LoVo (cell line): ENCODE measurements at regions not wholly inside any gene's neighbourhood (a gene's known extent, or its start where the extent isn't known, plus 50 kb on each side); places are given as distances from the start of the nearest gene placed in this dataset.

Source experiments
- DNase-seq: peaks from one replicate; pipeline ENCODE4 v3.0.0-alpha.2; 2016; ENCODE audit warnings: low spot score

DNA sequence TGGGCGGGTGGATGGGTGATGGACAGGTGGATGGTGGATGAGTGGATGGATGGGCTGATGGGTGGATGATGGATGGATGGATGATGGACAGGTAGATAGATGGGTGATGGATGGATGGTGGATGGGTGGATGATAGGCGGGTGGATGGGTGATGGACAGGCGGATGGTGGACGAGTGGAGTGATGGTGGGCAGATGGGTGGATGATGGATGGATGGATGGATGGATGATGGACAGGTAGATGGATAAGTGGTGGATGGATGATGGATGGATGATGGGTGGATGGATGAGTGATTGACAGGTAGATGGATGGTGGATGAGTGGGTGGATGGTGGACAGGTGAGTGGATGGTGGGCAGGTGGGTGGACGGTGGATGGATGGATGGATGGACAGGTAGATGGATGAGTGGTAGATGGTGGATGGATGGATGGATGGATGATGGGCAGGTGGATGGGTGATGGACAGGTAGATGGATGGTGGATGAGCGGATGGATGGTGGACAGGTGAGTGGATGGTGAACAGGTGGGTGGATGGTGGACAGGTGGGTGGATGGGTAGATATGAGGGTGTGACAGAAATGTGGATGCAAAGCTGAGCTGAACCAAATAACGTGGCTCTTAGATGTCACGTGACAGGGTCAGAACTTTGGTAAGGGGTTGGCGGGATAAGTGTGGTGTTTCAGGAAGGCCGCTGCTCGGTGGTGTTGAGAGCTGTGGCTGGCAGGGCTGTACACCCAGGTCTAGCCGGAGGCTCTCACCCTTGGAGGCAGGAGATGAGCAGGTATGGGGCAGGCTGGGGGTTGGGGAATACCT is 234.3 kb upstream of the CIBAR2 start:
- DNase-seq = no peak

DNA sequence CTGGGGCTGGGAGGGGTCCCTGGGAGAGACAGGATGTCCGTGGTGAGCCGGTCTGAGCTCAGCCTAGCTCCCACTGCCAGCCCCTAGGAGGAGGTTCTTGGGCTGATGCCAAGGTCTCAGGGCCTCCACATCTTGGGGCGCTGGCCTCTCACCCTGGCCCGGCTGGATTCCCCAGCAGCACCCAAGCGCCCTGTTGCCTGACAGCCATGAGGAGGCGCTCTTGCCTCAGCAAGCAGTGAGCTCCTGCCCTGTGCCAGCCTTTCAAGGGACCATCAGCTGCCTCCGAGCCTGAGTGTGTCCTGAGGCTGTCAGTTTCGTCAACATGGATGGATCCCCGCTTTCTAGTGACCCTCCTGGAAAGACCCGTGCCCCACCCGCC is 234.9 kb upstream of the CIBAR2 start:
- DNase-seq = no peak

DNA sequence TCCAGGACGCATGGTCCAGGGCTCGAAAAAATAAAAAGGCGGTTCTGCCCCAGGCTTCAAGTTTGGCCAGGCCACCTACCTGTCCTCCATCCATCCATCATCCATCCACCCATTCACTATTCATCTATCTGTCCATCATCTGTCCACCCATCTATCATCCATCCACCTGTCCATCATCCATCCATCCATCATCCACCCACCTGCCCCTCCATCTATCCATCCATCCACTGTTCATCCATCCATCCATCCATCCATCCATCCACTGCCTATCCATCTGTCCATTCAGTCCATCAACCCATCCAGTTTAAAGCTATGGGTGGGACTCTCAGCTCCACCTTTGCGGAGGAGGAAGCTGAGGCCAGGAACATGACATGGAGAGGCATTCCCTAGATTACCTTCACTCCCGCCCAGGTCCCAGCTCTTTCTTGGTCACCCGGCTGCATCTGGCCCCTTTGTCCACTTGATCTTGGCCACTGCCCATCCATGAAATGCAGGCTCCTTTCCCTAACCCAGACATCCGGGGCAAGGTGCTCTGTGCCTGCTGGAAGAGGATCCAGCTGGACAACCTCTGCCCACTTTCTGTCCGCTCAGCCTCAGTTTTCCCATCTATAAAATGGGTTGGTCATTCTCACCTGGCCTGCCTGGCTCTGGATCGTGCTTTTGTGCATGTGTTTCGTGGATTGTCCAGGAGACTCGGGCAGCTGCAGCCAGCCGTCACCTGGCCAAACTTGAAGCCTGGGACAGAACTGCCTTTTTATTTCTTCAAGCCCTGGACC is 236.0 kb upstream of the CIBAR2 start:
- DNase-seq = no peak

DNA sequence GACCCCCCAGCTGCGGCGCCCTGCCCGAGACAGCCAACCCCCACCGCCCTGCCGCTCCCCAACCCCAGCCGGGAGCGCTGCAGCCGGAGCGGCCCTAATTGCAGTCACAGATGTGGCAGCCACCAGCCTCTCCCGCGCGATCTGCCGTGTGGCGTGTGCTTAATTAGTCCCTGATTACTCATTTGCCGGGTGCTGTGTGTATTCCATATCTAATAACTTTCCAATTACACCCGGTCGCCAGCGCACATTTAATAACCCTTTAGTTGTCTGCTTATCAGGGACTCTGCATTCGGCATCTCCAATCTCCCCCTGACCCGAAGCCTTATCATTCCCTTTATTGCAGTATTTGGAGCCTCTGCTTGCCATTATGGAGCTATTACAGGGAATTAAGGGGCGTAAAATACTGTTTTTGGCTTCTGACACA is 236.7 kb upstream of the CIBAR2 start:
- DNase-seq = no peak

DNA sequence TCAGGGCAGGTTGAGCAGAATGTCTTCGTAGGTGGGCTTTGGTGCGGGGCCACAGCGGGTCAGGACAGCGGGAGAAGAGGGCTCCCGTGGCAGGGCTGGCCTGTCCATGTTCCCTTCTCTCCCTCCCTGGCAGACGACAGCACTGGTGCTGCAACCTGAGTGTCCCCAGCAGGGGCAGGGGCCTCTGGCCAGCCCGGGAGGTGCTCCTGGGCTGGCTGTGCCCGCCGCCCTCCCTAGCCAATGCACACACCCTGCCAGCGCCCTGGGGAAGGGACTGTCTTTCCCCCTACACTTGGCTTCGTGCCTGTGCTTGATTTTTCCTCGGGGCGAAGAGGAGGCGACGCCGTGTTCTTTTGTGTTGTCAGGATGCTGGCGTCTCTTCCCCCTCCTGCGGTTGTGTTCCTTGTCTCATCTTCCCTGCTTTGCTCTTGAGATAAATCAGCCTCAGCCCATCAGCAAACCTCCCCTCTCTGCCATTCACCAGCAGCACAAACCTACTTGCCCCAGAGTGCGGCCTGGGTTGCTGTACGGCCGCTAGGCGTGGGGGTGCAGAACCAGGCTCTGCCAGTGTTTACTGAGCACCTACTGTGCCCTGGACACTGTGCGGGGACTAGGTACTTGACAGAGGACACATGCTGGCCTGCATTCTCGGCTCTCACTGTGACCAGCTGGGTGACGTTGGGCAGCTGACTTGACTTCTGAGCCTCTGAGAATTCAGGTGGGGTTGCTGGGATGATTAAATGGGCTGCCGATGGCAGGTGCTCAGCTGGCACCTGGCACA is 237.3 kb upstream of the CIBAR2 start:
- DNase-seq = no peak

DNA sequence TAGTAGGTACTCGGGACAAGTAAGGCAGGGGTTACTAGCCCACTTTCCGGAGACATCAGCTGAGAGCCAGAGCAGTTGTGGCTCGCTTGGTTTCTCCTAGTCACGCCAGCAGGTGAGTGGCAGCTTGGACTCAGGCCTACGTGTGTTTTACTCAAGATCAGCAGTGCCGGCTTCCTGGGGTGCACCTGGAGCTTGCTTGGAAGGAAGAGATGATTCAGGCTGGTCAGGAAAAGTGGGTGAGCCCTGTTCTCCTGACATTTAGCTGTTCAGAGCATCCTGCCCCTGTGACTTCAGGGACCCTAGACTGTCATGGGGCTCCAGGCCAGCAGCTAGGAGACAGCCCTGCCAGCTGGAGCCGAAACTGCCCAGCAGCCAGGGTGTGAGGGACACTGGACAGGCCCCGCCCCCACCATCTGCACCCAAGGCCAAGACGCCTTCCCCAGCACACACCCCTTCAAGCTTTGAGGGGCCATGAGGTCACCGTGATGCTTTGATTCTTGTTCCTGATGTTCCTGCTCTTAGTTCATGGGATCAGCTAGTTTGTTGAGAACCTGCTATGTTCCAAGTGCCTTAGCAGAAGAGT is 238.0 kb upstream of the CIBAR2 start:
- no peak for DNase-seq

DNA sequence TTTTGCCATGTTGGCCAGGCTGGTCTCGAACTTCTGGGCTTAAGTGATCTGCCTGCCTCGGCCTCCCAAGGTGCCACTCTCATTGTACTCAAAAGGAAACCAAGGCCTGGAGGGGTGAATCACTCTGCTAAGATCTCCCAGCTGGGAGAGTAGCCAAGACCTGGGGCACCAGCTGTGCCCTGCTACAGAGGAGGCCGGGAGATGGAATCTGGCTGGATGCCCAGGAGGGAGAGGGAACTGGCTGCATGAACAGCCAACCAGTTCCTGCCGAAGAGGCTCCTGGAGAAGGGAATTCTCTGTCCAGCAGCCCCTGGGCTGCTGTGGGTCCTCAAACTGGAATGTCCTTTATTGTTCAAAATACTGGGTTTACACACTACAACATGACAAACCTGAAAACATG is 238.7 kb upstream of the CIBAR2 start:
- peak; percentile 83 for DNase-seq

DNA sequence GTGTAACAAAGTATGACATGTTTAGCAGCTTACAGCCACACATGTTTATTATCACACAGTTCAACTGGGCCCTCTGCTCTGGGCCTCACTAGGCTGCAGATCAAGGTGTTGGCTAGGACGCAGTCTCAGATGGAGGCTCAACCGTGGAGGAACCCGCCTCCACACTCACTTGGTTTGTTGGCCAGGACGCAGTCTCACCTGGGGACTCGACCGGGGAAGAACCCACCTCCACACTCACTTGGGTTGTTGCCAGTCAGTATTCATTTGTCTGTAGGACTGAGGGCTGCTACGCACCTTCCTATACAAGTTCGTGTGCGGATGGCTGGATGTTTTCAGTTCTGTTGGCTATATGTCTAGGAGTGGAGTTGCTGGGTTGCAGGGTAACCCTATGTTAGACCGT is 240.7 kb upstream of the CIBAR2 start:
- no peak for DNase-seq

DNA sequence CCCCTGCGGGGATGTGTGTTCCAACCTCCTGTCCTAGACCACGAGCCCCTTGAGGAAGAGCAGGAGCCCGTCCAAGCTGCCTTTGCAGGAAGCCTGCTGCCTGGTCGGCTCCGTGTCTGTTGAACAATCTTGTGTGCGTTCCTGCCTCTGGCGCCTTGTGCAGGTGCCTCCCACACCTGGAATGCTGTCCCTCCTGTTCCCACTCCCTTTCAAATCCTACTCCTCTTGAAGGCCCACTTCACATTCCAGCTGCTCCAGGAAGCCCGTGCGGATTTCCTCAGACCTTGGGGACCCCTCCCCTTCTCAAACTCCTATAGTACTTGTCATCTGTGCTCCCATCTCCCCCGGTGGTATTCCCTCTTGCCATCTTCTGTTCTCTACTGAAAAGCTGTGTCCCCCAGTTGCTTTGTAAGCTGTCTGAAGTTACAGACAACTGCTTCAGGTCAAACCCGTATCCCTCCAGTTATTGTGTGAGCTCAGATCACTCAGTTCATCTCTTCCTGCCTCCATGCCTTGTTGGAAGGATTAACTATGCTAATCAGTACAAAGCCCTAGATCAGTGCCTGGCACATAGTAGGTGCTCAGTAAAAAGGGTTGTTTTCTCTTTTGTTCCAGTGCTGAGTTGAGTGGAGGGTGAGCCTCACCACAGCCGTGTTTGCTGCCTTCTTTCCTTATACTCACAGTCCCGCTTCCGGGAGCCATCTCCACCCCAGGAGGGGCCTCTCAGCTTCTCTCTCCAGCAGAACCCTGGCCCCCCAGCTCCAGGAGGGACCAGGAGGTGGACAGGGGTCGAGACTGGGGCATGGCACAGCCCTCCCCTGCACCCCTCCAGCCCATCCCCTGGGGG is 241.8 kb upstream of the CIBAR2 start:
- no peak for DNase-seq

DNA sequence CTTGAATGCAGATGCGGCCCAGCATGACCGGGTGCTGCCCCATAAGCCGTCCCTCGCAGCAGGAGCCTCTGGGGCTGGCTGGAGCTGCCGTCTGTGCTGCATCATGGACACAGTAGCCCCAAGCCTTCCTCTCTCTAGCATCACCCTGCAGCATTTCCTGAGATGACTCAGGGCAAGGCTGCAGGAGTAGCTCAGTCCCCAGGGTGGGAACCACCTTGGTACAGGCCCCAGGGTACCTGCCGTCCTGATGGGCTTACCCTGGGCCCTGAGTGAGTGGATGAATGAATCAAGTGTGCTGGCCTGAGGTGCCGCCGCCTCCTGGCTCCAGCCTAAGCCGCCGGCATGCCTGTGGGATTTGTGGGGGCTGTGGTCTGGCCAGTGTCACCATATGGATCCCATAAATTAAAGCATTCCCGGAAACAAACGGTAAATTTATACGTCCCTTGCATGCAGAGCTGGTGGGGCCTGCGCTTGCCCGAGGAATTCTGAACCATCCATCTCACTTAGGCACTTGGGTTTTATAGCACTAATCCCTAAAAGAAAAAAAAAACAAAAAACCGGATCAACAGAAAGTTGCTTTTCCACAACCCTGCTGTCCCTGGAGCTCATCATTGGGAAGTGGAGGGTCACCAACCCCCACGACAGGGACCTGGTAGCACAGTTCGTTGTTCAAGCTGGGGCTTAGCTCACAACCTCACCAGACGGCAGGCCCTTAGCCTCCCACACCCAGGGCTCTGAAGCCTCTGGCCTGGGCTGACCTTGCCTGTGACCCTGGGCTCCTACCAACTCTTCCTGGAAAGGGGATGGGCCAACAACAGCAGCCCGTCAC is 242.6 kb upstream of the CIBAR2 start:
- DNase-seq = no peak

DNA sequence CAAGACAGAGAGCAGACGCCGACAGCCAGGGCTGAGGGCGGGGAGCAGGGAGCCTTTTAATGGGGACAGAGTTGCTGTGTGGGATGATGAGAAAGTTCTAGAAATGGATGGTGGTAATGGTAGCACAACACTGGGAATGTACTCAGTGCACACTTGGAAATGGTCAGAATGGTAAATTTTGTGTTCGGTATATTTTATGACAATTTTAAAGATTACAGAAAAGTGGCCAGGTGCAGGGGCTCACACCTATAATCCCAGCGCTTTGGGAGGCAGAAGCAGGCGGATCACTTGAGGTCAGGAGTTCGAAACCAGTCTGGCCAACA is 243.2 kb upstream of the CIBAR2 start:
- no peak for DNase-seq

DNA sequence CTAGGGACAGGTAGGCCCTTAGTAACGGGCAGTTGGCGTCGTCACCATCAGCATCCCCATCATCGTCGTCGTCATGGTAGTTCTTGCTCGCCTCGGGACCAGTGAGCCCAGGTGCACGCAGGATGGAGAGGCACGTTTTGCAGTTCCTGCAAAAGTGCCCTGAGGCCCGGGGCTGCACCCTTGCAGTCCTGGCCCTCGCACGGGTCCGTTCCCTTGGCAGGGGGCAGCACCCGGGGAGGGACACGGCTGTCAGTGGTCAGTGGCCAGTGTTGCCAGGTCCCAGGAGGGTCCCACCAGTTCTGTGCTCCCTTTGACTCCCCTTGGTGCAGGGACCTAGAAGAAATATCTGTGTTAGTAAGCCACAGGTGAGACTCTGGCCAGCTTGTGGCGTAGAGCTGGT is 243.9 kb upstream of the CIBAR2 start:
- DNase-seq = no peak

DNA sequence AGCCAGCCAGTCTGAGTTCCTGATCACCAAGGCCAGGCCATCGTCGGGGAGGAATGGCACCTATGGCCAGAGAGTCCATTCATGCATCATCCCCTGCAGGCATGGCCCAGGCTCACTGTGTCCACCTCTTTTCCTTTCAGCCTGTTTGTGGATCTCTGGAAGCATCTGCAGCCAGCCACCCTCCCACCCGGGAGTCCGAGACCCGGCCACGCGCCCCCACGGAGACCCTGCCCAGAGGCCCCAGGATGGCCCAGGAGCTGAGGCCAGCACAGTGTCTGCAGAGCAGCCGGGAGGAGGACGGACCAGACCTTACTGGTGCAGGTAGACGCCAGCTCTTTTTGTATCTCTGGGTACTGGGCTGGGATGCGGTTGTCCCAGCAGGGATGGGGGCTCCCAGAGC is 245.1 kb upstream of the CIBAR2 start:
- no peak for DNase-seq

DNA sequence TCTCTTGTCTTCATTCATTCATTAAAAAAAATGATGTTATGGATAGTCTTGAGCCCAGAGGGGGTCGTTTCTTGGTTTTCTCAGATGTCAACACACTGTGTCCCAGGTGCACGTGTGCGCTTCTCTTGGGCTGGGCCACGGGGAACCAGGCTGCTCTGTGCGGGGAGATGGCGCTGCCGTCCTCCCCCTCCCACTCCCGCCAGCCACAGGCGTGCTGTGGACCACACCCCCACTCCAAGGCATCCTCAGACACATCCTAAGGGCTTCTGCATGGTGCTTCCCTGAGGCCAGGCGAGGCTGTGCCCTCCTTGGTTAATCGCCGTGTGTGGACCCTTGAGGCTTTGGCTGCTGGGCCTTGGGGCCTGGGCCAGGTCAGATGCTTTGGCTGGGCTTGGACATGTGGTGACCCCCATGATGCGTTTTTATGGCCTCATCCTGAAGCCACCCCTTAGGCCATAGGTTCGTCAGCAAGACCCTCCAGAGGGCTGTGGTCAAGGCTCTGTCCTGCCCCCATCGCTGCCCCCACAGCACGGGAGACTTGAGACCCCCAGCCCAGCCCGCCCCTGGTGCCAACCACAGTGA is 245.7 kb upstream of the CIBAR2 start:
- DNase-seq = no peak

DNA sequence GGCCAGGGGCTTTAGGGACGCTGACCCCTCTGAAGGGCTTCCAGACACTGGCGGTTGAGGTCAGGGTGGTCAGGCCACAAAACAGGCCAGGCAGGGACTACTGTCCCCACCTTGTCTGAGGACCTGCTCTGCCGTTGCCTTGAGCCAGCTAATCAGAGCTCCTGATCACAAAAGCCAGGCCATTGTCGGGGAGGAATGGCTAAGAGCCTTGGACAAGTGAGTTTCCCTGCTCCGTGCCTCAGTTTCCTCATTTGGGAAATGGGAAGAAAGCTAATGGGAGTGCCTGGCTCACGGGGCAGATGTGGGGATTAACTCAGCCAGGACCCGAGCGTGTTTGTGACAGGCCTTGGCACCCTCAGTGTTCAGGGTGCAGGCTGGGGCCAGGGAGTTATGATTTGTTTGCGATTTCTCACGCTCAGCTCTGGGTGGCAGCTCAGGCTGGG is 246.5 kb upstream of the CIBAR2 start:
- no peak for DNase-seq

DNA sequence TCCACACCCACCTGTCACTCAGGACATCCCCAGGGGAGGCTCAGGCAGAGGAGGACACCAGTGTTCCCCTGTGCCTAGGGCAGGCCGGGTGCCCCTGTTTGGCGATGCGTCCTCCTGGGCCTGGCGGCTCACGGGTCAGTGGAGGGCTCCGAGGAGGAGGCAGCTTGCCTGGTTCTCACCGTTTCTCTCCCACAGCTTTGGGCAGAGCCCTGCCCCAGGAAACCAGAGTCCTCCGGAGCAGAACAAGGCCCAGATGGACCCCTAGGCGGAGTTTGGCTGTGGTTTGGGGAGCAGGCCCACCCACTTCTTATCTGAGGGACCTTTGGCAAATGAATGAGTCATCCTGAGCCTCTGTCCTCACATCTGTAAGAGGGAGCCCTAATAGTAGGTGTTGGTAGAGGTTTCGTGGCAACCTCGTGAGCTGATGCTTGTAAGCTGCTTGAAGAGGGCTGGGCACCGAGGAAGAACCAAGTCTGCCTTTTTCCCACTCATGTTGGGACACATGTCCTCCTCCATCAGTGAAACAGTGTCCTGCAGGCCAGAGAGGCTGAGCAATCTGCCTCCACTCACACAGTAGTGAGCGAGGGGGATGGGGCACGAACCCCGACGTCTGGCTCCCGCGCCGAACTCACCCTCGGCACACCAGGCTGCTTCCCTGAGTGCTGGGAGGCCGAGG is 247.0 kb upstream of the CIBAR2 start:
- no peak for DNase-seq

DNA sequence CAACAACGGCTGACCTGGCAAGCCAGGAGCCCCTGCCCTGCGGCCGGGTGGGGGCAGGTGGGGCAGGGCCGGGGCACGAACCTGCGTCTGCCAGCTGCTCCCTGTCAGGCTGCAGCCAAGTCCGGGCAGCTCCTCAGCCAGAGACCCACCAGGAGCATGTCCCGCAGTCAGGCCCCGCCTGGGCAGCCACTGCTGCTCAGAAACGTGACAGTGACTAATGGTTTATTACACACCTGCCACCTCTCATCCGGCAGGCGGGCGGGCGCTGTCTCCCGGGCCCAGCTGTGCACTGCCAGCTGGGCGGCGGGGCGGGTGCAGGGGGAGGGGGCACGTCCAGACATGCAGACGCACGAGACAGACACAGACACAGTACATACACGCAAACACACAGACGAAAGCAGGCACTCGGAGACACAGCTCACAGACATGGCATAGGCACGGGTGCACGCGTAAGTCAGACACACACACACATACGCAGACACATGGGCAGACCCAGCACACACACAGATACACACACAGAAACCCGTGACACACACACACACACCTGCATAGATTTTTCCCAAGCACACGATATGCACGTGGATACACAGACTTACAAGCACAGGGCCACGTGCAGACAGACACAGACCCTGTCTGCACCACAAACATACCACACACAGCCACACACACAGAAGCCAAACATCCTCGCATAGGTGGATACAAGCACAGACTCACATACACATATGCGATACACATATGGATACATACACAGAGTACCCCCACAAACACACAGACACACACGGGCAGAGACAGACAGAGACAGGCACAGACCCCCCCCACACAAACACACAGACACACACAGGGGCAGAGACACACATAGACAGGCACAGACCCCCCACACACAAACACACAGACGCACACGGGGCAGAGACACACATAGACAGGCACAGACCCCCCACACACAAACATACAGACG is 248.3 kb upstream of the CIBAR2 start:
- DNase-seq = no peak

DNA sequence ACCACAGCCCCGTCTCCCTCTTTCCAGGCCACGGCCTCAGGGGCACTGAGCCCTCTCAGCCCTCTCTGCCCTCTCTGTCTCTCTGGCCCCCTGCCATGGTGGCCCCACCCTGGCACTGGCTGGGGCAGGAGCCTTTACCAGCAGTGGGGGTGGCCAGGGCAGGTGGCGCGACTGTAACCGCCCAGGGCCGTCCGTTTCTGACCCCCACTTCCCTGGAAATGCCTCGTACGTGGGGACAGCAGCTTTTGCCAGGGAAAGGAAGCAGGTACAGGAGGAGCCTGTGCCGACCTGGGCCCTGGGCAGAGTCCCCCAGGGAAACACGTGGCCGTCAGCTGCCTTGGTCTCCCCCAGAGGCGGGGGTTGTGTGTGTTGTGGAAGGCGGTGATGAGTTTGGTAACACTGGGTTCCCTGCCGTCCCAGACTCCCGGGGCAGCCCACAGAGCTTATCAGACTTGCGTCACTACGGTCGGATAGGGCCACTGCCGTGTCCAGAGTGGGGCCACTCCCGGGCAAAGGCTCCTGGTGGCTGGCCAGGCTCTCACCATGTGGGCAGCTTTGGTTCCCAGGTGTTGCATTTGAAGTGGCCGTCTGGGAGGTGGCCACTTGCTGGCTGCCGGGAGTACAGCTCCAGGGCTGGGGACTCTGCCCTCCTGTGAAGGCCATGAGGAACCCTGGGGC is 249.3 kb upstream of the CIBAR2 start:
- DNase-seq = no peak
